GM23338 (cell line): ENCODE measurements at regions not wholly inside any gene's neighbourhood (a gene's known extent, or its start where the extent isn't known, plus 50 kb on each side); places are given as distances from the start of the nearest gene placed in this dataset.

ENCODE experiments used
- ATAC-seq: fragments of 200-7000 bp; cut with Tn5 transposase; 3 replicates; pipeline ENCODE4 v1.9.1; 2020
- DNase-seq: peaks from one replicate; pipeline ENCODE4 v3.0.0-alpha.2; 2015; ENCODE audit warnings: low spot score
- H2AFZ ChIP-seq: fragments of 200-600 bp; sonication (generic); 2 replicates; pipeline ENCODE4 v1.8.0; 2016; ENCODE audit warnings: antibody characterized with exemption, mild to moderate bottlenecking, moderate library complexity
- H3F3A ChIP-seq: fragments of 200-600 bp; sonication (generic); replicated peaks from 2 replicates; pipeline ENCODE4 v1.8.0; 2017; ENCODE audit warnings: antibody characterized with exemption, mixed run types, low read depth
- H3K27ac ChIP-seq: fragments of 200-600 bp; sonication (generic); 2 replicates; pipeline ENCODE4 v1.6.1; 2016; ENCODE audit warnings: low read depth
- H3K27me3 ChIP-seq: fragments of 200-600 bp; sonication (generic); 2 replicates; pipeline ENCODE4 v1.8.0; 2016; ENCODE audit warnings: mild to moderate bottlenecking, mixed run types, moderate library complexity; ENCODE audit not compliant: insufficient read depth
- H3K36me3 ChIP-seq: fragments of 200-600 bp; sonication (generic); 2 replicates; pipeline ENCODE4 v1.8.0; 2016; ENCODE audit warnings: mild to moderate bottlenecking; ENCODE audit not compliant: insufficient read depth
- H3K4me1 ChIP-seq: fragments of 200-600 bp; sonication (generic); 2 replicates; pipeline ENCODE4 v1.8.0; 2016; ENCODE audit warnings: mild to moderate bottlenecking, moderate library complexity; ENCODE audit not compliant: insufficient read depth
- H3K4me2 ChIP-seq: fragments of 200-600 bp; sonication (generic); 2 replicates; pipeline ENCODE4 v1.7.1; 2017; ENCODE audit warnings: mixed run types
- H3K4me3 ChIP-seq: fragments of 200-600 bp; sonication (generic); 2 replicates; pipeline ENCODE4 v1.6.1; 2016; ENCODE audit warnings: mixed run types
- H3K79me2 ChIP-seq: fragments of 200-600 bp; sonication (generic); replicated peaks from 2 replicates; pipeline ENCODE4 v1.8.0; 2017; ENCODE audit warnings: mild to moderate bottlenecking; ENCODE audit not compliant: insufficient read depth
- H3K9me2 ChIP-seq: fragments of 200-600 bp; sonication (generic); 2 replicates; pipeline ENCODE4 v1.8.0; 2017; ENCODE audit not compliant: insufficient read depth
- H4K20me1 ChIP-seq: fragments of 200-600 bp; sonication (generic); replicated peaks from 2 replicates; pipeline ENCODE4 v1.8.0; 2017; ENCODE audit warnings: mild to moderate bottlenecking; ENCODE audit not compliant: insufficient read depth
- H3K27ac Mint-ChIP-seq: 2 replicates; pipeline ENCODE4 v1.8.0; 2020; ENCODE audit warnings: inconsistent platforms, mild to moderate bottlenecking, moderate library complexity, mixed read lengths
- H3K27me3 Mint-ChIP-seq: 3 replicates; pipeline ENCODE4 v1.8.0; 2022; ENCODE audit warnings: low read depth, mild to moderate bottlenecking, moderate library complexity, mixed read lengths, inconsistent platforms; ENCODE audit not compliant: insufficient read depth, poor library complexity
- H3K36me3 Mint-ChIP-seq: 3 replicates; pipeline ENCODE4 v1.8.0; 2021; ENCODE audit warnings: low read depth, mild to moderate bottlenecking, inconsistent platforms, moderate library complexity, mixed read lengths
- H3K4me1 Mint-ChIP-seq: 3 replicates; pipeline ENCODE4 v1.8.0; 2020; ENCODE audit warnings: mild to moderate bottlenecking, inconsistent platforms, mixed read lengths
- H3K4me3 Mint-ChIP-seq: 3 replicates; pipeline ENCODE4 v1.8.0; 2021; ENCODE audit warnings: moderate library complexity, mild to moderate bottlenecking, inconsistent platforms, mixed read lengths
- H3K9me3 Mint-ChIP-seq: 3 replicates; pipeline ENCODE4 v1.8.0; 2020; ENCODE audit warnings: moderate library complexity, mild to moderate bottlenecking, inconsistent platforms, mixed read lengths
- CREB1 ChIP-seq: fragments of 250-450 bp; sonication (Bioruptor Pico); IDR thresholded peaks from 2 replicates; pipeline ENCODE4 v1.5.0; 2020; ENCODE audit warnings: low read depth, mild to moderate bottlenecking, moderate library complexity
- ETS1 ChIP-seq: IDR thresholded peaks from 2 replicates; pipeline ENCODE4 v1.6.1; 2016; ENCODE audit warnings: antibody characterized with exemption
- EZH2 ChIP-seq: fragments of 200-600 bp; sonication (generic); IDR thresholded peaks from one replicate; pipeline ENCODE4 v1.8.0; 2017; ENCODE audit warnings: antibody characterized with exemption, mild to moderate bottlenecking, low read depth; ENCODE audit not compliant: unreplicated experiment
- EZH2phosphoT487 ChIP-seq: fragments of 200-600 bp; sonication (generic); IDR thresholded peaks from one replicate; pipeline ENCODE4 v1.8.1; 2018; ENCODE audit warnings: antibody characterized with exemption; ENCODE audit not compliant: unreplicated experiment
- JUNB ChIP-seq: IDR thresholded peaks from one replicate; pipeline ENCODE4 v1.6.1; 2016; ENCODE audit warnings: antibody characterized with exemption; ENCODE audit not compliant: unreplicated experiment
- NANOG ChIP-seq: IDR thresholded peaks from 2 replicates; pipeline ENCODE4 v1.6.1; 2016; ENCODE audit warnings: antibody characterized with exemption, borderline replicate concordance
- POLR2AphosphoS5 ChIP-seq: IDR thresholded peaks from 2 replicates; pipeline ENCODE4 v1.6.1; 2016; ENCODE audit warnings: antibody characterized with exemption, low read depth
- REST ChIP-seq: IDR thresholded peaks from one replicate; pipeline ENCODE4 v1.6.1; 2018; ENCODE audit warnings: antibody characterized with exemption; ENCODE audit not compliant: unreplicated experiment
- STAT1 ChIP-seq: IDR thresholded peaks from one replicate; pipeline ENCODE4 v1.6.1; 2016; ENCODE audit warnings: antibody characterized with exemption; ENCODE audit not compliant: unreplicated experiment
- ZNF114 ChIP-seq: fragments of 250-450 bp; sonication (Bioruptor Pico); IDR thresholded peaks from 2 replicates; pipeline ENCODE4 v1.5.0; 2020; ENCODE audit warnings: mild to moderate bottlenecking, moderate library complexity
- ZNF331 ChIP-seq: fragments of 250-450 bp; sonication (Bioruptor Pico); IDR thresholded peaks from 2 replicates; pipeline ENCODE4 v1.5.0; 2020; ENCODE audit warnings: low read depth, mild to moderate bottlenecking, moderate library complexity
- ZNF462 ChIP-seq: fragments of 250-450 bp; sonication (Bioruptor Pico); IDR thresholded peaks from 2 replicates; pipeline ENCODE4 v1.5.0; 2020; ENCODE audit warnings: mild to moderate bottlenecking, moderate library complexity

- Mint-ChIP-seq H3K27me3 (no peaks in the 10 kb centered on the region), H3K4me3 (no peak overlapping the region)
These were observed 178.8 kb upstream of the C9orf72 start for GRCh38 chr9:27752069-27752468.

GRCh38 chr9:27755846-27756245 is 182.6 kb upstream of the C9orf72 start:
- no peaks in the 10 kb centered on the region for H3K9me3 Mint-ChIP-seq
- Histone ChIP-seq H3K36me3 (no peaks in the 10 kb centered on the region), H3K27me3 (no peaks in the 10 kb centered on the region), H3K79me2 (no peaks in the 10 kb centered on the region), H3K9me2 (peaks cover 5% of the 10 kb centered on the region; the same call in 1 of the 2 replicates), H3K27ac (no peak overlapping the region), H3K4me2 (no peak overlapping the region), H3K4me1 (peaks cover 12% of the 10 kb centered on the region), H3F3A (no peaks in the 10 kb centered on the region), H4K20me1 (no peaks in the 10 kb centered on the region), H2AFZ (no peak overlapping the region), H3K4me3 (no peak overlapping the region)
- no peak for ATAC-seq
- H3K4me3 Mint-ChIP-seq, result no peak overlapping the region
- DNase-seq, result no peak
- no peaks in the 10 kb centered on the region; the same call in 2 of the 3 replicates for H3K36me3 Mint-ChIP-seq
- peaks cover 15% of the 10 kb centered on the region for H3K4me1 Mint-ChIP-seq
- H3K27ac Mint-ChIP-seq, result no peak overlapping the region
- no peaks in the 10 kb centered on the region for H3K27me3 Mint-ChIP-seq
- TF ChIP-seq CREB1 (no peak), JUNB (no peak), REST (no peak), EZH2 (no peak), STAT1 (no peak), ZNF114 (CRISPR knock-in tag) (no peak), NANOG (no peak), ZNF462 (no peak)

More at GRCh38 chr9:27752069-27752468, 178.8 kb upstream of the C9orf72 start:
- H3K9me2 ChIP-seq, result peaks cover under 1% of the 10 kb centered on the region; the same call in 1 of the 2 replicates
- H3F3A ChIP-seq, result no peaks in the 10 kb centered on the region
- H3K79me2 ChIP-seq, result no peaks in the 10 kb centered on the region
- Mint-ChIP-seq H3K4me1 (peaks cover 51% of the 10 kb centered on the region), H3K27ac (no peak overlapping the region; the same call in 1 of the 2 replicates), H3K36me3 (no peaks in the 10 kb centered on the region; the same call in 2 of the 3 replicates), H3K9me3 (no peaks in the 10 kb centered on the region)
- H3K4me3 ChIP-seq, result no peak overlapping the region
- no peaks in the 10 kb centered on the region for H4K20me1 ChIP-seq
- H3K36me3 ChIP-seq, result no peaks in the 10 kb centered on the region
- H2AFZ ChIP-seq, result no peak overlapping the region
- H3K27ac ChIP-seq, result no peak overlapping the region
- TF ChIP-seq POLR2AphosphoS5, result no peak
- TF ChIP-seq ETS1, result no peak
- TF ChIP-seq EZH2, result no peak
- no peak for TF ChIP-seq EZH2phosphoT487
- no peak for TF ChIP-seq JUNB
- TF ChIP-seq ZNF331 (CRISPR knock-in tag), result no peak
- no peaks in the 10 kb centered on the region for H3K27me3 ChIP-seq
- H3K4me1 ChIP-seq, result peaks cover 39% of the 10 kb centered on the region
- ATAC-seq (no peak), DNase-seq (no peak)
- H3K4me2 ChIP-seq, result no peak overlapping the region
